Loucy (cell line): ENCODE measurements at regions not wholly inside any gene's neighbourhood (a gene's known extent, or its start where the extent isn't known, plus 50 kb on each side); places are given as distances from the start of the nearest gene placed in this dataset.

Source experiments
- H2AFZ ChIP-seq: fragments of 200-600 bp; sonication (generic); 2 replicates; pipeline ENCODE4 v1.6.0; 2016; ENCODE audit warnings: antibody characterized with exemption, mild to moderate bottlenecking, low read length, moderate library complexity
- H3F3A ChIP-seq: fragments of 200-600 bp; 2 replicates; pipeline ENCODE4 v1.6.0; 2016; ENCODE audit warnings: antibody characterized with exemption, low read depth, mild to moderate bottlenecking
- H3K27me3 ChIP-seq: fragments of 200-600 bp; sonication (generic); 2 replicates; pipeline ENCODE4 v1.6.1; 2014; ENCODE audit warnings: low read length, mild to moderate bottlenecking; ENCODE audit not compliant: insufficient read depth, poor library complexity, severe bottlenecking
- H3K36me3 ChIP-seq: fragments of 200-600 bp; sonication (generic); 2 replicates; pipeline ENCODE4 v1.6.1; 2016; ENCODE audit warnings: low read length; ENCODE audit not compliant: insufficient read depth
- H3K4me1 ChIP-seq: fragments of 200-600 bp; sonication (generic); 2 replicates; pipeline ENCODE4 v1.5.1; 2014; ENCODE audit warnings: low read length, mild to moderate bottlenecking; ENCODE audit not compliant: insufficient read depth, poor library complexity, severe bottlenecking
- H3K4me2 ChIP-seq: fragments of 200-600 bp; sonication (generic); 2 replicates; pipeline ENCODE4 v1.6.0; 2014; ENCODE audit warnings: antibody characterized with exemption, low read length, low read depth, mild to moderate bottlenecking; ENCODE audit not compliant: poor library complexity, severe bottlenecking
- H3K4me3 ChIP-seq: fragments of 200-600 bp; sonication (generic); 2 replicates; pipeline ENCODE4 v1.5.1; 2014; ENCODE audit warnings: low read length, mild to moderate bottlenecking, mixed read lengths; ENCODE audit not compliant: poor library complexity, severe bottlenecking
- H3K79me2 ChIP-seq: fragments of 200-600 bp; sonication (generic); 2 replicates; pipeline ENCODE4 v1.6.1; 2014; ENCODE audit warnings: low read length; ENCODE audit not compliant: insufficient read depth
- H3K9ac ChIP-seq: fragments of 200-600 bp; sonication (generic); 2 replicates; pipeline ENCODE4 v1.6.0; 2014; ENCODE audit warnings: mild to moderate bottlenecking, low read depth, low read length, moderate library complexity; ENCODE audit not compliant: poor library complexity, severe bottlenecking
- H3K9me2 ChIP-seq: fragments of 200-600 bp; sonication (generic); replicated peaks from 2 replicates; pipeline ENCODE4 v1.6.1; 2016; ENCODE audit warnings: low read depth, low read length, mixed read lengths
- H3K9me3 ChIP-seq: fragments of 200-600 bp; sonication (generic); 2 replicates; pipeline ENCODE4 v1.6.1; 2014; ENCODE audit warnings: mild to moderate bottlenecking, antibody characterized with exemption, low read length, low read depth; ENCODE audit not compliant: insufficient read depth
- H4K20me1 ChIP-seq: fragments of 200-600 bp; sonication (generic); 2 replicates; pipeline ENCODE4 v1.6.0; 2014; ENCODE audit warnings: antibody characterized with exemption, low read length, mild to moderate bottlenecking; ENCODE audit not compliant: insufficient read depth, poor library complexity, severe bottlenecking
- CTCF ChIP-seq: fragments of 200-600 bp; sonication (generic); conservative IDR thresholded peaks from 2 replicates; pipeline ENCODE4 v1.5.1; 2014; ENCODE audit warnings: mild to moderate bottlenecking, antibody characterized with exemption, low read length
- EZH2phosphoT487 ChIP-seq: fragments of 200-600 bp; IDR thresholded peaks from 2 replicates; pipeline ENCODE4 v1.6.1; 2018; ENCODE audit warnings: antibody characterized with exemption, mild to moderate bottlenecking, moderate library complexity, borderline replicate concordance

- H3K9me2 ChIP-seq, result no peaks in the 10 kb centered on the region
- H3K27me3 ChIP-seq, result no peaks in the 10 kb centered on the region
- no peaks in the 10 kb centered on the region for H3K36me3 ChIP-seq
- H3K4me3 ChIP-seq, result no peak overlapping the region
- H3K4me1 ChIP-seq, result no peaks in the 10 kb centered on the region
- no peaks in the 10 kb centered on the region for H4K20me1 ChIP-seq
- H3K79me2 ChIP-seq, result no peaks in the 10 kb centered on the region
- H3K9ac ChIP-seq, result no peak overlapping the region
- H3K9me3 ChIP-seq, result no peaks in the 10 kb centered on the region
- H3K4me2 ChIP-seq, result no peak overlapping the region
- no peak overlapping the region for H2AFZ ChIP-seq
- TF ChIP-seq CTCF (no peak), EZH2phosphoT487 (no peak)
- no peaks in the 10 kb centered on the region for H3F3A ChIP-seq
These were observed 599.0 kb downstream of the RAB28 start for GRCh38 chr4:12884846-12885796.

- Histone ChIP-seq H3K36me3 (no peaks in the 10 kb centered on the region), H3K9me2 (no peaks in the 10 kb centered on the region), H3K79me2 (no peaks in the 10 kb centered on the region), H3K27me3 (no peaks in the 10 kb centered on the region), H3K4me2 (no peak overlapping the region), H2AFZ (no peak overlapping the region), H3K9ac (no peak overlapping the region), H3K9me3 (no peaks in the 10 kb centered on the region), H3F3A (no peaks in the 10 kb centered on the region), H3K4me3 (no peak overlapping the region), H4K20me1 (no peaks in the 10 kb centered on the region), H3K4me1 (no peaks in the 10 kb centered on the region)
- TF ChIP-seq CTCF (no peak), EZH2phosphoT487 (no peak)
These were observed 602.1 kb downstream of the RAB28 start for GRCh38 chr4:12881945-12882584.

GRCh38 chr4:12880844-12881243 is 603.3 kb downstream of the RAB28 start:
- H3F3A ChIP-seq, result no peaks in the 10 kb centered on the region
- TF ChIP-seq EZH2phosphoT487 (no peak), CTCF (no peak)
- H3K4me3 ChIP-seq, result no peak overlapping the region
- no peaks in the 10 kb centered on the region for H3K4me1 ChIP-seq
- no peaks in the 10 kb centered on the region for H3K9me2 ChIP-seq
- H3K9me3 ChIP-seq, result no peaks in the 10 kb centered on the region
- no peaks in the 10 kb centered on the region for H3K27me3 ChIP-seq
- H3K4me2 ChIP-seq, result no peak overlapping the region
- no peak overlapping the region for H3K9ac ChIP-seq
- H2AFZ ChIP-seq, result no peak overlapping the region
- no peaks in the 10 kb centered on the region for H3K36me3 ChIP-seq
- H4K20me1 ChIP-seq, result no peaks in the 10 kb centered on the region
- no peaks in the 10 kb centered on the region for H3K79me2 ChIP-seq
